ENCODE measurements at regions not wholly inside any gene's neighbourhood (a gene's known extent, or its start where the extent isn't known, plus 50 kb on each side); places are given as distances from the start of the nearest gene placed in this dataset.

DNA sequence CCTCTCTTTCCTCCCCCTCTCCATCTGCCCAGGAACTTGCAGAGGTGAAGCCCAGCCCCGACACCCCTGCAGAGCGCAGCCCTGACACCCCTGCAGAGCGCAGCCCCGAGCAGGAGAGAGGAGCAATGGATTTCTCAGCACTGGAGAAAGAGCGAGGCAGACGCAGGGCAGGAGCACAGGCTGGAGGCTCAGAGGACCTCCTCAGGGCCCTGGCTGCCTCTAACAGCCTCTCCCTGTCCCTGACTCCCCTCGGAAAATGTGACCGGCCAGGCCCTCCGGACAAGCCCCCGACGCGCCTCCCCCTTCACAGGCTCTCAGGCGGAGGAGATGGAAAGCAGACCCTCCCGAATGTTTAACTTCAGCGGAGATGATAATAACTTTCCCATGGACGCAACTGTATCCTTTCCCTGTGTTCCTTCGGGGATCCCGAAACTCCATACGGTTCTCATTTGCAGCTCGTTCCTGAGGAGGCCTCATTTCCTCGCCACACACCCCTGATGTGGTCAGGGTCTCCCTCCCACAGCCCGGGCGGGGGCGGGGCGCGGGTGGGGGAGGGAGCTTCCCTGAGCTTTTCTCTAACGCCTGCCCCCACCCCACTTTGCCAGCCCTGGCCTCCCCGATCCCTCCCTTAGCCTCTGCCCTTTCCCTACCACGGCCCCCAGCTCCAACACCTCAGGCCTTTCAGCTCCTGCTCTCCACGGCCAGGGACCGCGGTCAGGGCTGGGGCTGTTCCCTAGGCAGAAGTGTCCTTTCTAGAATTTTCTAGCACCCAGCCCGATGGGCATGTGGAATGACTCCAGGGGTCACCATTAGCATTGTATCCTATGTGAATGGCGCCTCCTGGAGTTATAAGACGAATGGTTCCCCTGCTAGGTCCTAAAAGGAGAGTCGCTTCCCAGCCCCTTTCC is 201.1 kb upstream of the BCOR start:
- 52% methylated on average over 31 of the region's 36 CpGs for WGBS
- H3K36me3 ChIP-seq: no peaks in the 10 kb centered on the region
- TF ChIP-seq, protein P1, sequence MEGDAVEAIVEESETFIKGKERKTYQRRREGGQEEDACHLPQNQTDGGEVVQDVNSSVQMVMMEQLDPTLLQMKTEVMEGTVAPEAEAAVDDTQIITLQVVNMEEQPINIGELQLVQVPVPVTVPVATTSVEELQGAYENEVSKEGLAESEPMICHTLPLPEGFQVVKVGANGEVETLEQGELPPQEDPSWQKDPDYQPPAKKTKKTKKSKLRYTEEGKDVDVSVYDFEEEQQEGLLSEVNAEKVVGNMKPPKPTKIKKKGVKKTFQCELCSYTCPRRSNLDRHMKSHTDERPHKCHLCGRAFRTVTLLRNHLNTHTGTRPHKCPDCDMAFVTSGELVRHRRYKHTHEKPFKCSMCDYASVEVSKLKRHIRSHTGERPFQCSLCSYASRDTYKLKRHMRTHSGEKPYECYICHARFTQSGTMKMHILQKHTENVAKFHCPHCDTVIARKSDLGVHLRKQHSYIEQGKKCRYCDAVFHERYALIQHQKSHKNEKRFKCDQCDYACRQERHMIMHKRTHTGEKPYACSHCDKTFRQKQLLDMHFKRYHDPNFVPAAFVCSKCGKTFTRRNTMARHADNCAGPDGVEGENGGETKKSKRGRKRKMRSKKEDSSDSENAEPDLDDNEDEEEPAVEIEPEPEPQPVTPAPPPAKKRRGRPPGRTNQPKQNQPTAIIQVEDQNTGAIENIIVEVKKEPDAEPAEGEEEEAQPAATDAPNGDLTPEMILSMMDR (IDR thresholded peaks at IDR 0.05): no peak
- TF ChIP-seq POLR2AphosphoS5 (IDR thresholded peaks at IDR 0.05) (no peak), POLR2A (IDR thresholded peaks at IDR 0.05; ENCODE audit: low read depth) (no peak), EP300 (IDR thresholded peaks at IDR 0.05) (no peak)
- DNase-seq (ENCODE audit: extremely low spot score): no peak
- H3K4me1 ChIP-seq: no peaks in the 10 kb centered on the region
- H3K27ac ChIP-seq (replicated peaks in 1 of 4): no peak overlapping the region
- H3K9me3 ChIP-seq: no peaks in the 10 kb centered on the region
- intact Hi-C loops (cut with DNase I): no loop called here
- no peak overlapping the region for H3K4me3 ChIP-seq
- peaks cover 0 to 8% (median 0%) of the 10 kb centered on the region in 4 donors for H3K27me3 ChIP-seq

DNA sequence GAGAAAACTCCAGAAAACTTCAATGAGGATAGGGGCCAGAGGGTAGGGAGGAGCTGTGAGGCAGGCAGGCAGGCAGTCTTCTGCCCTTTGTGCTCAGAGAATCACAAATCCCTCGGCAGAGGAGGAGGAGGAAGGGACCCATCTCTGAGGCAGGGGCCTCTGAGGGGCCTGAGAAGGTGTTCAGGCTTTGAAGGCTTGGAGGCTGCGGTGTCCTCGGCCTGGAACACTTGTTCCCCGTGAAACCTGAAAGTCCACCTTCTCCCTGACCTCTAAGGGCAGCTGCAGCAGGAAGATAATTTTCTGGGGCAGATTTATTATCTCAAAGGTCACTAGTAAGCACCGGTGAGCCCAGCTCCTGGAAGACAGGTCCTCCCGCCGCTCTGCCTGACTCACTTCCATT is 200.3 kb upstream of the BCOR start:
- no peaks in the 10 kb centered on the region for H3K36me3 ChIP-seq
- H3K27me3 ChIP-seq: peaks cover 0 to 8% (median 0%) of the 10 kb centered on the region in 4 donors
- no peaks in the 10 kb centered on the region for H3K4me1 ChIP-seq
- no peaks in the 10 kb centered on the region for H3K9me3 ChIP-seq
- WGBS: 76% methylated on average over 7 of the region's 7 CpGs
- intact Hi-C loops (cut with DNase I): no loop called here
- TF ChIP-seq, protein P1 (IDR thresholded peaks at IDR 0.05): no peak
- TF ChIP-seq POLR2AphosphoS5 (IDR thresholded peaks at IDR 0.05): no peak
- TF ChIP-seq POLR2A (IDR thresholded peaks at IDR 0.05; ENCODE audit: low read depth): no peak
- no peak for TF ChIP-seq EP300 (IDR thresholded peaks at IDR 0.05)
- no peak for DNase-seq (ENCODE audit: extremely low spot score)
- H3K4me3 ChIP-seq: no peak overlapping the region
- no peak overlapping the region for H3K27ac ChIP-seq (replicated peaks in 1 of 4)

DNA sequence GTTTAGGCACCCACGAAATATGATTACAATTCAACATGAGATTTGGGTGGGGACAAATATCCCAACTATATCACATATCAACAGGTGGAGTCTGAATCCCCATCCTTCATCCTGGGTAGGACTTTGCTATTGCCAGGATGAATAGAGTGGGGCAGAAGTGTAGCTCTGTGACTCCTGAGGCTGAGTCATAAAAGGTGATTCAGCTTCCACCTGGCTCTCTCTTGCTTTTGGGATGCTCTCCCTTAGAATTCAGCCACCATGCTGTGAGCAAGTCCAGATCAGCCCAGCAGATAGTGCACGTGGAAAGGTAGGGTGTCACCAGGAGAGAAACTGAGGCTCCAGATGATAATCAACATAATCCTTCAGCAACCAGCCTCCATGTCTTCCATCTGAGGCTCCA is 193.8 kb upstream of the BCOR start:
- no peak for DNase-seq (ENCODE audit: extremely low spot score)
- peaks cover 0 to 19% (median 0%) of the 10 kb centered on the region in 4 donors for H3K9me3 ChIP-seq
- H3K4me3 ChIP-seq: no peak overlapping the region
- H3K4me1 ChIP-seq: no peaks in the 10 kb centered on the region
- no peaks in the 10 kb centered on the region for H3K36me3 ChIP-seq
- intact Hi-C loops (cut with DNase I): no loop called here
- H3K27ac ChIP-seq (replicated peaks in 1 of 4): no peak overlapping the region
- TF ChIP-seq POLR2AphosphoS5 (IDR thresholded peaks at IDR 0.05): no peak
- no peak for TF ChIP-seq EP300 (IDR thresholded peaks at IDR 0.05)
- TF ChIP-seq, protein P1 (IDR thresholded peaks at IDR 0.05): no peak
- no peak for TF ChIP-seq POLR2A (IDR thresholded peaks at IDR 0.05; ENCODE audit: low read depth)
- WGBS: 63% methylated on average over 2 of the region's 2 CpGs
- H3K27me3 ChIP-seq: no peaks in the 10 kb centered on the region

DNA sequence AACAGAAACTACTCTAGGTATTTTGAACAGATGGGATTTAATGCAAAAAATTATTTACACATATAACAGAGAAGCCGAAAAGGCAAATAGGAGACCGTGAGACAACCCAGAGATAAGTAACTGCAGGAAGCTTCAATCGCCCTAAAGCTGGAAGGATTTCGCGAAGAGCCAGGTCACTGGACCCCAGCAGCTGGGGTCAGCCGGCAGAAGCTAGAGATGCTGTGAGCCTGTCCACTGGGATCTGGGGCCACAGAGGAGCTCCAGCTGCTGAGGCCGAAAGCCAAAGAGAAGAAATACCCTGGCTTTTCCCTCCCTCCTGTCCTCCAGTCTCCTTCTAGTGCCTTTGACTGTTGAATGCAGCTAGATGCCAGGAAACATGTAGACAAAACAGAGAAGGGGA is 192.8 kb upstream of the BCOR start:
- H3K4me3 ChIP-seq: no peak overlapping the region
- H3K27ac ChIP-seq (replicated peaks in 1 of 4): no peak overlapping the region
- H3K9me3 ChIP-seq: peaks cover 0 to 20% (median 0%) of the 10 kb centered on the region in 4 donors
- WGBS: 87% methylated on average over 7 of the region's 7 CpGs
- no peaks in the 10 kb centered on the region for H3K4me1 ChIP-seq
- H3K36me3 ChIP-seq: no peaks in the 10 kb centered on the region
- no peak for TF ChIP-seq POLR2A (IDR thresholded peaks at IDR 0.05; ENCODE audit: low read depth)
- no peak for TF ChIP-seq POLR2AphosphoS5 (IDR thresholded peaks at IDR 0.05)
- TF ChIP-seq, protein P1 (IDR thresholded peaks at IDR 0.05): no peak
- TF ChIP-seq EP300 (IDR thresholded peaks at IDR 0.05): no peak
- intact Hi-C loops (cut with DNase I): no loop called here
- no peaks in the 10 kb centered on the region for H3K27me3 ChIP-seq
- no peak for DNase-seq (ENCODE audit: extremely low spot score)

All from esophagus muscularis mucosa (tissue), 4 donors.